Activated CD4-positive, alpha-beta T cell treated with anti-CD3 and anti-CD28 coated beads, Interleukin-2, amount 50 U/mL, for 48 hours (primary cell): ENCODE measurements at regions not wholly inside any gene's neighbourhood (a gene's known extent, or its start where the extent isn't known, plus 50 kb on each side); places are given as distances from the start of the nearest gene placed in this dataset.
"Not testable (repeated sequence)": the region's sequence is repeated elsewhere in the genome, so short reads cannot be mapped to it uniquely, and the experiment has no call there.

Experiments
- DNase-seq, 2 experiments: peaks; one replicate each; pipeline ENCODE4 v3.0.0-alpha.2; 2020

GRCh38 chr14:38973083-38973700 is 129.8 kb downstream of the SEC23A start:
- DNase-seq, result no peak

GRCh38 chr14:38972511-38972910 is 130.5 kb downstream of the SEC23A start:
- DNase-seq, result no peak

GRCh38 chr14:38971258-38971921 is 131.6 kb downstream of the SEC23A start:
- DNase-seq, result no peak

GRCh38 chr14:38964630-38965029 is 138.4 kb downstream of the SEC23A start:
- no peak for DNase-seq

- DNase-seq, result no peak
Measured at GRCh38 chr14:38960946-38961531, 142.0 kb downstream of the SEC23A start.

- no peak for DNase-seq
Measured at GRCh38 chr14:38959021-38959420, 144.0 kb downstream of the SEC23A start.

GRCh38 chr14:38958589-38958988 is 144.4 kb downstream of the SEC23A start:
- no peak for DNase-seq

GRCh38 chr14:38951451-38951850 is 151.6 kb downstream of the SEC23A start:
- DNase-seq, result no peak

- DNase-seq, result no peak
Measured at GRCh38 chr14:38950676-38951075, 152.4 kb downstream of the SEC23A start.

- no peak for DNase-seq
Measured at GRCh38 chr14:38948576-38948975, 154.5 kb downstream of the SEC23A start.

- no peak for DNase-seq
Measured at GRCh38 chr14:38948171-38948570, 154.9 kb downstream of the SEC23A start.

- DNase-seq, result no peak
Measured at GRCh38 chr14:38947343-38947742, 155.7 kb downstream of the SEC23A start.

GRCh38 chr14:38944691-38945090 is 158.3 kb downstream of the SEC23A start:
- no peak for DNase-seq

- no peak for DNase-seq
Measured at GRCh38 chr14:38941488-38941887, 161.5 kb downstream of the SEC23A start.

- DNase-seq, result not testable (repeated sequence)
Measured at GRCh38 chr14:38932653-38933000, 170.4 kb downstream of the SEC23A start.

GRCh38 chr14:38931969-38932652 is 170.9 kb downstream of the SEC23A start:
- DNase-seq, result no peak

GRCh38 chr14:38930898-38931297 is 172.1 kb downstream of the SEC23A start:
- DNase-seq, result no peak

GRCh38 chr14:38930022-38930421 is 173.0 kb downstream of the SEC23A start:
- DNase-seq, result no peak

- no peak for DNase-seq
Measured at GRCh38 chr14:38929416-38929815, 173.6 kb downstream of the SEC23A start.

- not testable (repeated sequence) for DNase-seq
Measured at GRCh38 chr14:38921893-38922292, 181.1 kb downstream of the SEC23A start.

GRCh38 chr14:38915125-38915524 is 187.9 kb downstream of the SEC23A start:
- no peak for DNase-seq

GRCh38 chr14:38910092-38910491 is 192.9 kb downstream of the SEC23A start:
- DNase-seq, result no peak

- no peak for DNase-seq
Measured at GRCh38 chr14:38904959-38905358, 198.1 kb downstream of the SEC23A start.

- no peak for DNase-seq
Measured at GRCh38 chr14:38901791-38902190, 201.2 kb downstream of the SEC23A start.
